Stomach (tissue), 8 donors: ENCODE measurements at regions not wholly inside any gene's neighbourhood (a gene's known extent, or its start where the extent isn't known, plus 50 kb on each side); places are given as distances from the start of the nearest gene placed in this dataset.

ENCODE experiments used
- DNase-seq, 2 donors: peaks; one replicate each; pipeline versions ENCODE4 v3.0.0 to v3.0.0-alpha.2; 2013 to 2019
- H3K27ac ChIP-seq, 5 donors: fragments of 200-600 bp in 4 of 5; sonication (generic) in 4 of 5; one replicate each; pipeline ENCODE4 v1.5.1; 2013 to 2019; ENCODE audit warnings: mild to moderate bottlenecking in 1 of 5, moderate library complexity in 1 of 5
- H3K27me3 ChIP-seq, 3 donors: fragments of 200-600 bp; sonication (generic); one replicate each; pipeline ENCODE4 v1.5.1; 2017 to 2019; ENCODE audit warnings: mixed run types in 1 of 3
- H3K36me3 ChIP-seq, 4 donors: fragments of 200-600 bp; sonication (generic); 1 replicate in 3 of 4; 2 replicates in 1 of 4; pipeline ENCODE4 v1.5.1; 2016 to 2019
- H3K4me1 ChIP-seq, 4 donors: fragments of 200-600 bp; sonication (generic); one replicate each; pipeline ENCODE4 v1.5.1; 2016 to 2019
- H3K4me3 ChIP-seq, 4 donors: fragments of 200-600 bp; sonication (generic) in 3 of 4; one replicate each; pipeline ENCODE4 v1.5.1; 2016 to 2019; ENCODE audit warnings: mild to moderate bottlenecking in 1 of 4
- H3K9me3 ChIP-seq, 4 donors: fragments of 200-600 bp; sonication (generic); one replicate each; pipeline ENCODE4 v1.5.1; 2016 to 2019
- CTCF ChIP-seq, 7 experiments: fragments of 450-650 bp in 4 of 7; fragments of 200-600 bp in 3 of 7; sonication (generic) in 3 of 7; IDR thresholded peaks; one replicate each; pipeline ENCODE4 v1.5.1; 2016 to 2019; ENCODE audit warnings: antibody characterized with exemption in 7 of 7, control low read depth in 2 of 7, mild to moderate bottlenecking in 1 of 7
- EP300 ChIP-seq: sonication (generic); formaldehyde crosslinking; IDR thresholded peaks from one replicate; pipeline ENCODE4 v1.6.1; 2017; ENCODE audit warnings: antibody characterized with exemption
- POLR2A ChIP-seq, 4 donors: fragments of 450-650 bp; IDR thresholded peaks; one replicate each; pipeline ENCODE4 v1.6.1; 2016; ENCODE audit warnings: antibody characterized with exemption in 4 of 4, control low read depth in 2 of 4, mild to moderate bottlenecking in 1 of 4, moderate library complexity in 1 of 4
- POLR2AphosphoS5 ChIP-seq, 3 donors: sonication (generic); formaldehyde crosslinking; IDR thresholded peaks; one replicate each; pipeline ENCODE4 v1.6.1; 2016; ENCODE audit warnings: antibody characterized with exemption in 3 of 3
- WGBS, 5 donors: extraction: QIAGEN DNeasy Blood & Tissue Kit in 3 of 5; methylation state at CpG; one replicate each; pipeline versions ENCODE4 v1.1.5 to v1.1.7; 2013 to 2018; 5-methylcytosine and 5-hydroxymethylcytosine counted together
- intact Hi-C: fragments of 100-400 bp; cut with DNase I; formaldehyde crosslinking; loops from one replicate; pipeline ENCODE4 v1.15.1; 2023; ENCODE audit warnings: low total_unique reads
- donor health status: healthy with polysubstance abuse.
- donor health status: Bipolar disorder and iron deficiency.
- donor health status: healthy.

GRCh38 chr12:27148373-27148772 is 66.0 kb upstream of the C12orf71 start:
- Histone ChIP-seq H3K4me3 (no peak overlapping the region), H3K27ac (no peak overlapping the region), H3K27me3 (no peaks in the 10 kb centered on the region), H3K4me1 (peaks cover 0 to 6% (median 0%) of the 10 kb centered on the region in 4 donors), H3K9me3 (no peaks in the 10 kb centered on the region), H3K36me3 (no peaks in the 10 kb centered on the region)
- DNase-seq, result no peak
- no peak for TF ChIP-seq POLR2A (IDR thresholded peaks at IDR 0.05)
- TF ChIP-seq POLR2AphosphoS5 (IDR thresholded peaks at IDR 0.05), result no peak
- no peak for TF ChIP-seq EP300
- no peak for TF ChIP-seq CTCF (IDR thresholded peaks at IDR 0.05)
- intact Hi-C loops, result no loop called here

- intact Hi-C loops, result no loop called here
- TF ChIP-seq POLR2AphosphoS5 (IDR thresholded peaks at IDR 0.05) (no peak), EP300 (no peak), POLR2A (IDR thresholded peaks at IDR 0.05) (no peak), CTCF (IDR thresholded peaks at IDR 0.05) (no peak)
- peaks cover 0 to 2% (median 0%) of the 10 kb centered on the region in 4 donors for H3K4me1 ChIP-seq
- WGBS, 5 donors, result 70 to 83% (median 74%) methylated on average over 2 of the region's 2 CpGs
- H3K27me3 ChIP-seq, result no peaks in the 10 kb centered on the region
- H3K9me3 ChIP-seq, result no peaks in the 10 kb centered on the region
- H3K4me3 ChIP-seq, result no peak overlapping the region
- no peak for DNase-seq
- no peak overlapping the region for H3K27ac ChIP-seq
- H3K36me3 ChIP-seq, result no peaks in the 10 kb centered on the region
Observed at GRCh38 chr12:27148791-27149190, 66.4 kb upstream of the C12orf71 start.

- Histone ChIP-seq H3K4me1 (no peaks in the 10 kb centered on the region), H3K36me3 (no peaks in the 10 kb centered on the region), H3K27ac (no peak overlapping the region), H3K27me3 (no peaks in the 10 kb centered on the region), H3K9me3 (no peaks in the 10 kb centered on the region), H3K4me3 (no peak overlapping the region)
- intact Hi-C loops, result no loop called here
- 85 to 90% (median 87%) methylated on average over 3 of the region's 3 CpGs for WGBS, 5 donors
- DNase-seq, result no peak
- TF ChIP-seq EP300 (no peak), CTCF (IDR thresholded peaks at IDR 0.05) (no peak), POLR2AphosphoS5 (IDR thresholded peaks at IDR 0.05) (no peak), POLR2A (IDR thresholded peaks at IDR 0.05) (no peak)
Observed at GRCh38 chr12:27151479-27151878, 69.1 kb upstream of the C12orf71 start.

- H3K36me3 ChIP-seq, result no peaks in the 10 kb centered on the region
- H3K27ac ChIP-seq, result no peak overlapping the region
- DNase-seq, result peak in 1 of 2 donors; percentile 21
- H3K4me1 ChIP-seq, result no peaks in the 10 kb centered on the region
- 74 to 82% (median 77%) methylated on average over 6 of the region's 6 CpGs for WGBS, 5 donors
- H3K4me3 ChIP-seq, result no peak overlapping the region
- no peaks in the 10 kb centered on the region for H3K27me3 ChIP-seq
- no peaks in the 10 kb centered on the region for H3K9me3 ChIP-seq
- TF ChIP-seq EP300, result no peak
- no peak for TF ChIP-seq CTCF (IDR thresholded peaks at IDR 0.05)
- TF ChIP-seq POLR2AphosphoS5 (IDR thresholded peaks at IDR 0.05), result no peak
- TF ChIP-seq POLR2A (IDR thresholded peaks at IDR 0.05), result no peak
- intact Hi-C loops, result no loop called here
Observed at GRCh38 chr12:27158297-27158696, 75.9 kb upstream of the C12orf71 start.
